A172 (cell line): ENCODE measurements at regions not wholly inside any gene's neighbourhood (a gene's known extent, or its start where the extent isn't known, plus 50 kb on each side); places are given as distances from the start of the nearest gene placed in this dataset.
"Not testable (repeated sequence)": the region's sequence is repeated elsewhere in the genome, so short reads cannot be mapped to it uniquely, and the experiment has no call there.

Experiments
- DNase-seq: peaks from one replicate; pipeline ENCODE4 v3.0.0-alpha.2; 2015; ENCODE audit warnings: low spot score

GRCh38 chr5:57396701-57397100, 85.9 kb downstream of the ACTBL2 start:
- DNase-seq: no peak

GRCh38 chr5:57394421-57395210, 88.0 kb downstream of the ACTBL2 start:
- DNase-seq: no peak

- DNase-seq: peak; percentile 19
Measured at GRCh38 chr5:57386958-57387357, 95.7 kb downstream of the ACTBL2 start.

- peak; percentile 96 for DNase-seq
Measured at GRCh38 chr5:57383093-57383861, 99.3 kb downstream of the ACTBL2 start.

GRCh38 chr5:57382655-57383054, 100.0 kb downstream of the ACTBL2 start:
- no peak for DNase-seq

- DNase-seq: no peak
Measured at GRCh38 chr5:57370376-57370775, 112.2 kb downstream of the ACTBL2 start.

GRCh38 chr5:57368010-57368409, 114.6 kb downstream of the ACTBL2 start:
- DNase-seq: peak; percentile 6

- DNase-seq: peak; percentile 89
Measured at GRCh38 chr5:57366744-57367143, 115.9 kb downstream of the ACTBL2 start.

GRCh38 chr5:57362951-57363350, 119.7 kb downstream of the ACTBL2 start:
- no peak for DNase-seq

GRCh38 chr5:57360871-57361270, 121.7 kb downstream of the ACTBL2 start:
- no peak for DNase-seq

- DNase-seq: no peak
Measured at GRCh38 chr5:57358796-57359592, 123.6 kb downstream of the ACTBL2 start.

- not testable (repeated sequence) for DNase-seq
Measured at GRCh38 chr5:57356850-57357249, 125.8 kb downstream of the ACTBL2 start.

GRCh38 chr5:57349214-57349613, 133.4 kb downstream of the ACTBL2 start:
- no peak for DNase-seq

- DNase-seq: no peak
Measured at GRCh38 chr5:57348376-57349140, 134.1 kb downstream of the ACTBL2 start.

GRCh38 chr5:57346328-57346727, 136.3 kb downstream of the ACTBL2 start:
- DNase-seq: no peak

- no peak for DNase-seq
Measured at GRCh38 chr5:57341380-57341979, 141.1 kb downstream of the ACTBL2 start.

GRCh38 chr5:57340681-57341080, 141.9 kb downstream of the ACTBL2 start:
- DNase-seq: no peak

- no peak for DNase-seq
Measured at GRCh38 chr5:57339521-57339920, 143.1 kb downstream of the ACTBL2 start.

GRCh38 chr5:57338868-57339340, 143.7 kb downstream of the ACTBL2 start:
- DNase-seq: no peak

GRCh38 chr5:57338068-57338867, 144.3 kb downstream of the ACTBL2 start:
- DNase-seq: peak; percentile 47
